Stimulated activated CD4-positive, alpha-beta T cell treated with anti-CD3 and anti-CD28 coated beads, Interleukin-4, amount 100 ng/mL, for 48 hours (primary cell): ENCODE measurements at regions not wholly inside any gene's neighbourhood (a gene's known extent, or its start where the extent isn't known, plus 50 kb on each side); places are given as distances from the start of the nearest gene placed in this dataset.
"Not testable (repeated sequence)": the region's sequence is repeated elsewhere in the genome, so short reads cannot be mapped to it uniquely, and the experiment has no call there.

Experiments
- DNase-seq, 2 donors: peaks; one replicate each; pipeline ENCODE4 v3.0.0-alpha.2; 2020; ENCODE audit warnings: low read depth in 2 of 2

DNA sequence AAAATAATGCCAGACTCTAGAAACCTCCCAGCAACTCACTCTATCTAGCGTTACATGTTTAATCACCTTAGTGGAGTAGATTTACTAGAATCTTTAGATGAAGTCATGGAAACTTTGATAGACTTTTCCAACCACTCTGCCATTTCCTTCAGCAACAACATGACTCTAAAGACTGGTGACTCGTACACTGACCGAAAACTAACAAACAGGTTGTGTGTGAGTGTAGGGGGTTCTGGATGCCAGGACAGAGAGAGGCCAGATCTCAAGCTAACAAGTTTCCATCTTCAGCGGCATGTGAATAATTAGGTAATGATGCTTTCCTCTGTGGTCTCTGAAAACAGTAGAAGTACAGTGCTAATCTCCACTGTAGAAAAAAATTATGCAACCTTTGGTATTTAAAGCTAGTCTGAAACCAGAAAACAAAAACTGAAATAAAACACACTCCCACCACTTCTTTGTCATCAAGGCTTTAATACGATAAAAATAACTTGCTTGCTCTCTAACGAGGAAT lies 286.4 kb downstream of the PRDM5 start:
- DNase-seq: no peak

DNA sequence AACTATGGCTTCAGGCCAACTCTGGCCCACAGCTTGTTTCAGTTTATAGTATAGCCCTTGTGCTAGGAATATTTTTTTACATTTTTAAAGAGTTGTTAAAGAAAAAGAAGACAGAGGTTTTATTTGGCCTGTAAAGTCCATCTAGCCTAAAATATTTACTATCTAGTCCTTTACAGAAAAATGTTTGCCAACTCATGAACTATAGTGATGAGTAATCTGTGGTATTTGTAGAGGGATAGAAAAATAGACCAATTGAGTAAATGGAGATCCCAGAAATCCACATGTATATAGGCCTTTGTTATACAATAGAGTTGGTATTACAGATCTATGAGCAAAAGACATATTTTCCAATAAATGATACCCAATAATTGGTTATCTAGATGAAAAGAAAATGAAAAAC lies 288.7 kb downstream of the PRDM5 start:
- no peak for DNase-seq

DNA sequence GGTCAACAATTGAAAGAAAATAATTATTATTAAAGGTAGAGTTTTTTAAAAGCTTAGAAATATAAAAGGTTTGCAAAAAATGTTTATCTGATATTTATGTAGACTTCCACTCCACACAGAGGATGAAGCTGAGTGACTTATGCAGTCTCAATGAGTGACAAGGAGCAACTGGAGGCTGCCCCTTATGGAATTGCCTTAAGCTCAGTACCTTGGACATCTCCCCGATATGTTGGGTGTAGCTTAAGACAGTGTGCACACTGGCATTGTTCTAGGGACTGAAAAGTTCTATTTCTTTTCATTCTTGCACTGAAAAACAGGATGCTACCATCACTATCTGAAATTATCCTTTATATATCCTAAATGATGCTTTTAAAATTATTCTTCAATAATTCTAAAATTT lies 292.1 kb downstream of the PRDM5 start:
- DNase-seq: no peak

DNA sequence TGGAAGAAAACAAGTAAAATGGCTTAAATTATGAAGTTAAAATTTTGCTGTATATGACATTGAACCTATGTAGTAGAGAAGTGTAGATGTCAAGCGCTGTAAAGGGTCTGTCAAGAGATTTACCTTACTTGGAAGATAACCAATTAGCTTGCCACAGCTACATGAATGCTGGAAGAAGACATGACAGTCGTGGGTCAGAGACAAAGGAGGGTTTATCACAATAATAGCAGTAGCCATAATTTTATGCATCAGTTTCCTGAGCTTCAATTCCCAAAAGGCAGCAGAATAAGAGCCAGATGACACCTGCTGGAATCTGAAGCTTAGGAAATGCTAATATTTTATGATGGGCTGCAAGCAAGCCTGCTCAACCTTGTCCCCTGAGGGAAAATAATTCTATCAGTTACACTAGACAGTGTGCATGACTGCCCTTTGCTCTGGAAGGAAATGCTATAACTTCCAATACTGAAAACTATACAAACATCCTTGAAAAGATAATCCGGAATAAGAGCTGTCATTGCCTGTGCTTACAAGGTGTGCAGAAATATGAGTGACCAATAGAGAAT lies 292.9 kb downstream of the PRDM5 start:
- no peak for DNase-seq

DNA sequence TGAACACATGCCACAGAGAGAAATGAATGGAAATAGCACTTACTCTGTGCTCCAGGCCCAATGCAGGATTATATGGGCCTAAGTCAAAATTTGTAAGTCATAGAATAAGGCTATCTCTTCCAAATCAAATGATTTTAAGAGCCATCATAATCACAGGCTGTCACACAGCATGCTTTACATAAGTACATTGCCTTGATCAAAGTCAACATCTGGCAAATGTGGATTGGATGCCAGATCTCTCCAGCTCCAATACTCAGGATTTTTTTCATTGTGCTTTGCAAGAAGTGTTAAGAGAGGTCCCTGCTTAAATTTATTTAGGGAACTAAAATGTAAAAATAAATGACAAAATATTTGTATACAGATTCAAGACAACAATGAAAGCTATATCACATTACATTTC lies 299.9 kb downstream of the PRDM5 start:
- no peak for DNase-seq

- no peak for DNase-seq
Observed at GRCh38 chr4:120617171-120617570, 305.4 kb downstream of the PRDM5 start.

- DNase-seq: no peak
Observed at GRCh38 chr4:120616041-120616440, 306.5 kb downstream of the PRDM5 start.

GRCh38 chr4:120613778-120614177 lies 308.7 kb downstream of the PRDM5 start:
- no peak for DNase-seq

DNA sequence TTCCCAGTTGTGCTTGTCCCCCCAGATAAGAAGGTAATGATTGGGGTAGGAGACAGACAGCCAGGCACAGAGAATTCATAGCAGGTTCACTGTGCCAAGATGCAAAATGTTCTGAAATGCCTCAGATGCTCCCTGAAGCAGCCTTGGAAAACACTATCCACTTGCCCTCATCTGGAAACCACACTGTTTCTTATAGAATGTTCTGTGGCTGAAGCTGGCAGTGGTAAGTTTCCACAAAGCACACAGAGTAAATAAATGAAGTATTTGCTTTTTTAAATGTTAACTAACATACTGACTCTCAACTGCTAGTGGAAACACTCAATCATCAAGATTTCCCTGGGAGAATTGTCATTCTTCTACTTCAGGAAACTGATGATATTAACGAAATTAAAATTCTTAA lies 311.4 kb downstream of the PRDM5 start:
- DNase-seq: no peak

- no peak for DNase-seq
Observed at GRCh38 chr4:120591038-120591437, 331.5 kb downstream of the PRDM5 start.

GRCh38 chr4:120589787-120590186 lies 332.7 kb downstream of the PRDM5 start:
- DNase-seq: no peak

GRCh38 chr4:120568731-120569130 lies 353.8 kb downstream of the PRDM5 start:
- no peak for DNase-seq

DNA sequence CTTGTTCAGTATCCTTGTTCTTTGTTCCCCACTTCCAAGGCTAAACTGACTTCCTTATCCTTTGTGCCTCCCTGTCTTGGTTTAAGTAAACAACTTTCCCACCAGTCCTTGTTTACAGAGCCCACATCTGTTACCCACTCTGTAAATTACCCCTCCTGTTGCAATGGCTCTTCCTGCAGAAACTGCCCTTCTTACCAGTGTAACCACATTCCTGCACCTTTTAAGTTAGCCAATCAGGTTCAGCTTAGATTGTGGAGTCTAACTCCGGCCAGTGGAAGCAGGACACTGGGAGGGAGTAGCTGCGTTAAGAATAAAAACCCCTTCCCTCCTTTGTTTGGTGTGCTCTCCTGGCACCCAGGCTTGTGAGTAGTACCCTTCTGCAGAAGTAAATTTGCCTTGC lies 360.9 kb downstream of the PRDM5 start:
- no peak for DNase-seq

DNA sequence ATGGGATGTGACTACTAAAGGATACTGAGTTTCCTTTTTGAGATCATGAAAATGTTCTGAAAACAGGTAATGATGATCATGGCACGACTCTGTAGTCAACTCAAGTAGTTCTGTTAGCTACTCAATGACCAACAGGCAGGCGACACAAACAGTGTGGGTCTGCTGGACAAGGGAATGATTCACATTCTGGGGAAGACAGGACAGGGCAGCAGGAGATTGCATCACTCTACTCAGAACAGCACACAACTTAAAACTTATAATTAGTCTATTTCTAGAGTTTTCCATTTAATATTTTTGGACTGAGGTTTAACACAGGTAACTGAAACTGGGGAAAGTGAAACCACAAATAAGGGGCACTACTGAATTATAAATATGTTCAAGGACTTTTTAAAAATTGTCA lies 365.2 kb downstream of the PRDM5 start:
- DNase-seq: no peak

- DNase-seq: no peak
Observed at GRCh38 chr4:120555058-120555457, 367.5 kb downstream of the PRDM5 start.

- DNase-seq: no peak
Observed at GRCh38 chr4:120554086-120554485, 368.4 kb downstream of the PRDM5 start.

DNA sequence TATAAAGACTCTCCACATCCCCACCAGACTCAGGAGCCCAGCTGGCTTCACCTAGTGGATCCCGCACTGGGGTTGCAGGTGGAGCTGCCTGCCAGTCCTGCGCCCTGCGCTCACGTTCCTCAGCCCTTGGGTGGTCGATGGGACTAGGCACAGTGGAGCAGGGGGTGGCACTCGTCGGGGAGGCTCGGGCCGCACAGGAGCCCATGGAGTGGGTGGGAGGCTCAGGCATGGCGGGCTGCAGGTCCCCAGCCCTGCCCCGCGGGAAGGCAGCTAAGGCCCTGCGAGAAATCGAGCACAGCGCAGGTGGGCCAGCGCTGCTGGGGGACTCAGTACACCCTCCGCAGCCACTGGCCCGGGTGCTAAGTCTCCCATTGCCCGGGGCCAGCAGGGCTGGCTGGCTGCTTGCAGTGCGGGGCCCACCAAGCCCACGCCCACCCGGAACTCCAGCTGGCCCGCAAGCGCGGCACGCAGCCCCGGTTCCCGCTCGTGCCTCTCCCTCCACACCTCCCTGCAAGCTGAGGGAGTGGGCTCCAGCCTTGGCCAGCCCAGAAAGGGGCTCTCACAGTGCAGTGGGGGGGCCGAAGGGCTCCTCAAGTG lies 371.8 kb downstream of the PRDM5 start:
- DNase-seq: not testable (repeated sequence)

DNA sequence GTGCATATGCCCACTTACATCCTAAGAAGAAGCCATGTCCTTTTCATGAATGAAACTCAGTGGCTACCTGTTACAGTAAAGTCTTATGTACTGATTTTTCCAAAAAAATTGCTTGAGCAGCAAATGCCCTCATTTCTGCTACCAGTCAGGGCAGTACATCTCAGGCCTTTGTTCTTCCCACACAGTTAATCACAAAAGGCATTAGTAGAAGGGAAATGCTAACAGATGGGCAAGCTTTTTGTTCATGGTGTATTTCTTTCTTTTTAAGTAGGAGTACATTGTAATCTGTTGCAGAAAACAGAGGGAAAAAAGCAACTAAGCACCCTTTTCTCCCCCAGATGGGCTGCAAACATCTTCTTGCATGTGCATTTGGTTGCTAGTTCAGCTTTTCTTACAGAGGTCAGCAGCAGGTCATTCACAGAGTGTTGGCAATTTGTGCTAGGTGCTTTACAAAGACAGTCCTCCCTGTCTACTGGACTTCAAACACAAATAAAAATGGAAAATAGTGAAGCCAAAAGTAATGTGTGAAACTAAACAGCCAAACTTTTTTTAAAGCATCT lies 373.4 kb downstream of the PRDM5 start:
- no peak for DNase-seq

- DNase-seq: no peak
Observed at GRCh38 chr4:120545391-120545790, 377.1 kb downstream of the PRDM5 start.

GRCh38 chr4:120544838-120545237 lies 377.7 kb downstream of the PRDM5 start:
- DNase-seq: no peak

DNA sequence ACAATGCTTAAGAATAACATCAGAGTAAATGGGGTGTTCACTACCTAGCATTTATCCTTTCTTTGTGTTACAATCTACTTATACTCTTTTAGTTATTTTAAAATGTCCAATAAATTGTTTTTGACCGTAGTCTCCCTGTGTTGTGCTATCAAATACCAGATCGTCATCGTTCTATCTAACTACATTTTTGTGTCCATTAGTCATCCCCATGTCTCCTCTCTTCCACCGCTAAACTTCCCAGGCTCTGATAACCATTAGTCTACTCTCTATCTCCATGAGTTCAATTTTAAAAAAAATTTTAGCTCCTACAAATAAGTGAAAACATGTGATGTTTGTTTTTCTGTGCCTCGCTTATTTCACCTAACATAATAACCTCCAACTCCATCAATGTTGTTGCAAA lies 381.9 kb downstream of the PRDM5 start:
- DNase-seq: no peak

DNA sequence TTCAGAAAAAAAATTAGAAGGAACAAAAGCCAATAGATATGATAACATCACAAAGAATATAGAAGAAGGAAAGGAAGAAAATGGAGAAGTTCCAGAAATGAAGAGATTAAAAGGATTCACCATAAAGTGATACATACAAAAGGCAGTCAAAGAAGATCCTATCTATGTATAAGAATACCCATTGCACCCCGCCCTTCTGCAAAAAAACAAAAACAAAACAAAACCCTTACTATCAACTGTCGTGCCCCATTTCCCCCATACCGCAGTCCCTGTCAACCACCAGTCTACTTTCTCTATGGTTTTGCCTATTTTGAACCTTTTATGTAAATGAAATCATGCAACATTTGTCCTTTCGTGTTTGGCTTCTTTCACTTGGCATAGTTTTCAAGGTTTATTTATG lies 385.6 kb downstream of the PRDM5 start:
- no peak for DNase-seq

DNA sequence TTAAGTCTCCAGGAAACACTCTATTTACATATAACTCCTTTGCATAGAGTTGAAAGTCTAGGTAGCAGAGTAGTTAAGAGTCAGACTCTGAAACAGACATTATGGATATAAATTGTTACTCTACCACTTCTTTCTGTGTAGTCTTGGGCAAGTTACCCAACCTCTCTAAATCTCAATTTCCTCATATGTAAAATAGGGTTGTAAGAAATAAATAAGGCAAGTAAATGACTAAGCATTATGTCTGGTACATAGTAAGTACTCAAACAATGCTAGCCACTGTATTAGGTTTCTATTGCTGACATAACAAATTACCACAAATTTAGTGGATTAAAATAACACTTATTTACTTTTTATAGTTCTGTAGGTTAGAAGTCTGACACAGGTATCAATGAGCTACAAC lies 394.1 kb downstream of the PRDM5 start:
- DNase-seq: no peak

GRCh38 chr4:120526033-120526432 lies 396.5 kb downstream of the PRDM5 start:
- no peak for DNase-seq
